ENCODE measurements at regions not wholly inside any gene's neighbourhood (a gene's known extent, or its start where the extent isn't known, plus 50 kb on each side); places are given as distances from the start of the nearest gene placed in this dataset.

- no peak overlapping the region for H3K4me3 ChIP-seq (ENCODE audit: low read depth, poor library complexity, severe bottlenecking)
- DNase-seq (ENCODE audit: low spot score in 2 of 2): no peak
- intact Hi-C loops (cut with DNase I; ENCODE audit: low total_unique reads): no loop called here
- WGBS, 2 donors: 86 to 93% methylated on average over 4 to 6 of the region's 6 CpGs
- TF ChIP-seq POLR2A (IDR thresholded peaks at IDR 0.05): no peak
- no peak for TF ChIP-seq CTCF (IDR thresholded peaks at IDR 0.05)
Observed at GRCh38 chr3:78281381-78281780, 1241.5 kb downstream of the ROBO2 start.

- H3K4me3 ChIP-seq (ENCODE audit: low read depth, poor library complexity, severe bottlenecking): no peak overlapping the region
- TF ChIP-seq CTCF (IDR thresholded peaks at IDR 0.05) (no peak), POLR2A (IDR thresholded peaks at IDR 0.05) (no peak)
- intact Hi-C loops (cut with DNase I; ENCODE audit: low total_unique reads): no loop called here
- 95% methylated on average over 2 of the region's 2 CpGs for WGBS, 2 donors
- DNase-seq (ENCODE audit: low spot score in 2 of 2): no peak
Observed at GRCh38 chr3:78283994-78284393, 1244.1 kb downstream of the ROBO2 start.

- intact Hi-C loops (cut with DNase I; ENCODE audit: low total_unique reads): no loop called here
- TF ChIP-seq CTCF (IDR thresholded peaks at IDR 0.05): no peak
- TF ChIP-seq POLR2A (IDR thresholded peaks at IDR 0.05): no peak
- H3K4me3 ChIP-seq (ENCODE audit: low read depth, poor library complexity, severe bottlenecking): no peak overlapping the region
- no peak for DNase-seq (ENCODE audit: low spot score in 2 of 2)
- 85% methylated on average over 6 of the region's 6 CpGs for WGBS, 2 donors
Observed at GRCh38 chr3:78285032-78285728, 1245.3 kb downstream of the ROBO2 start.

- intact Hi-C loops (cut with DNase I; ENCODE audit: low total_unique reads): no loop called here
- TF ChIP-seq CTCF (IDR thresholded peaks at IDR 0.05) (no peak), POLR2A (IDR thresholded peaks at IDR 0.05) (no peak)
- no peak for DNase-seq (ENCODE audit: low spot score in 2 of 2)
- H3K4me3 ChIP-seq (ENCODE audit: low read depth, poor library complexity, severe bottlenecking): no peak overlapping the region
Observed at GRCh38 chr3:78287085-78287484, 1247.2 kb downstream of the ROBO2 start.

DNA sequence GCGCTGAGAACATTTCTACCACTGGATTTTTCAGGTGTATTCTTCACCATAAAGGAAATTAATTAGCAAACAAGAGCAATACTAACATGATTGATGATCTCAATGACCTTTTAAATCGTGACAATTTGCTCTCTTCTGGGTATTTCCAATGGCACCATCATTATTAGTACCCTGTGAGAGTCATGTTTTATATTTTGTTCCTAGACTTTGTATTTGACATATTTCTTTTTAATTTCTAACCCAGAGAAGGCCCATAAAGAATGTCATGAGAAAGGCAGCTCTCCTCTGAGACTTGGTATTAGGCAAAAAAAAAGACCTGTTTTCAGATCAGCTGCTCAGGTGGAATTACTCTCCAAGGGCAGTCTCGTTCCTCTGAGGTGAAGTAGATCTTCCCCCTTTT lies 1253.4 kb downstream of the ROBO2 start:
- intact Hi-C loops (cut with DNase I; ENCODE audit: low total_unique reads): no loop called here
- WGBS, 2 donors: 81 to 85% methylated on average over 3 of the region's 3 CpGs
- TF ChIP-seq CTCF (IDR thresholded peaks at IDR 0.05): no peak
- TF ChIP-seq POLR2A (IDR thresholded peaks at IDR 0.05): no peak
- H3K4me3 ChIP-seq (ENCODE audit: low read depth, poor library complexity, severe bottlenecking): no peak overlapping the region
- DNase-seq (ENCODE audit: low spot score in 2 of 2): no peak

GRCh38 chr3:78304115-78304514 lies 1264.2 kb downstream of the ROBO2 start:
- no peak overlapping the region for H3K4me3 ChIP-seq (ENCODE audit: low read depth, poor library complexity, severe bottlenecking)
- WGBS, 2 donors: 66 to 87% methylated on average over 2 of the region's 2 CpGs
- TF ChIP-seq POLR2A (IDR thresholded peaks at IDR 0.05) (no peak), CTCF (IDR thresholded peaks at IDR 0.05) (no peak)
- intact Hi-C loops (cut with DNase I; ENCODE audit: low total_unique reads): no loop called here
- no peak for DNase-seq (ENCODE audit: low spot score in 2 of 2)
